H9 (cell line): ENCODE measurements at regions not wholly inside any gene's neighbourhood (a gene's known extent, or its start where the extent isn't known, plus 50 kb on each side); places are given as distances from the start of the nearest gene placed in this dataset.

Source experiments
- DNase-seq: peaks from one replicate; pipeline ENCODE4 v3.0.0-alpha.2; 2017
- H2AFZ ChIP-seq: one replicate; pipeline ENCODE4 v1.6.1; 2013; ENCODE audit warnings: mild to moderate bottlenecking, low read length, control low read depth, moderate library complexity
- H2AK5ac ChIP-seq: 2 replicates; pipeline ENCODE4 v1.6.1; 2013; ENCODE audit warnings: low read length, control low read depth, mixed read lengths; ENCODE audit not compliant: insufficient read length
- H2BK120ac ChIP-seq: one replicate; pipeline ENCODE4 v1.6.1; 2013; ENCODE audit warnings: low read depth, mild to moderate bottlenecking, low read length, control low read depth, inconsistent platforms; ENCODE audit not compliant: poor library complexity, severe bottlenecking
- H2BK12ac ChIP-seq: 2 replicates; pipeline ENCODE4 v1.6.1; 2013; ENCODE audit warnings: low read length, control low read depth, mixed read lengths, low read depth; ENCODE audit not compliant: insufficient read length
- H2BK15ac ChIP-seq: 2 replicates; pipeline ENCODE4 v1.6.1; 2013; ENCODE audit warnings: low read depth, low read length, control low read depth
- H2BK20ac ChIP-seq: one replicate; pipeline ENCODE4 v1.6.1; 2013; ENCODE audit warnings: low read depth, mild to moderate bottlenecking, low read length, control low read depth, inconsistent platforms; ENCODE audit not compliant: poor library complexity, severe bottlenecking
- H2BK5ac ChIP-seq: 2 replicates; pipeline ENCODE4 v1.6.1; 2013; ENCODE audit warnings: low read length, control low read depth, mixed read lengths; ENCODE audit not compliant: insufficient read length
- H3K14ac ChIP-seq: 2 replicates; pipeline ENCODE4 v1.6.1; 2013; ENCODE audit warnings: low read length, control low read depth; ENCODE audit not compliant: insufficient read depth
- H3K18ac ChIP-seq: 2 replicates; pipeline ENCODE4 v1.6.1; 2013; ENCODE audit warnings: low read depth, mild to moderate bottlenecking, mixed read lengths, low read length, control low read depth; ENCODE audit not compliant: insufficient read length
- H3K23ac ChIP-seq: 2 replicates; pipeline ENCODE4 v1.6.1; 2013; ENCODE audit warnings: low read length, control low read depth, mixed read lengths, low read depth; ENCODE audit not compliant: insufficient read length
- H3K23me2 ChIP-seq: 2 replicates; pipeline ENCODE4 v1.6.1; 2013; ENCODE audit warnings: low read depth, mild to moderate bottlenecking, mixed read lengths, low read length, control low read depth; ENCODE audit not compliant: insufficient read length, poor library complexity, severe bottlenecking
- H3K27ac ChIP-seq: 2 replicates; pipeline ENCODE4 v1.5.1; 2013; ENCODE audit warnings: low read length, control low read depth, mixed read lengths, low read depth; ENCODE audit not compliant: insufficient read length
- H3K27me3 ChIP-seq: 2 replicates; pipeline ENCODE4 v1.6.1; 2013; ENCODE audit warnings: low read length, control low read depth, inconsistent platforms; ENCODE audit not compliant: insufficient read depth
- H3K4ac ChIP-seq: 2 replicates; pipeline ENCODE4 v1.6.1; 2013; ENCODE audit warnings: low read depth, mild to moderate bottlenecking, control low read depth, inconsistent platforms, low read length, moderate library complexity
- H3K4me1 ChIP-seq: 2 replicates; pipeline ENCODE4 v1.6.1; 2013; ENCODE audit warnings: low read length, control low read depth, inconsistent platforms; ENCODE audit not compliant: insufficient read depth
- H3K4me2 ChIP-seq: 2 replicates; pipeline ENCODE4 v1.6.1; 2013; ENCODE audit warnings: low read length, control low read depth, mixed read lengths; ENCODE audit not compliant: insufficient read length, insufficient read depth
- H3K56ac ChIP-seq: 2 replicates; pipeline ENCODE4 v1.6.1; 2013; ENCODE audit warnings: low read depth, mild to moderate bottlenecking, mixed read lengths, low read length, control low read depth; ENCODE audit not compliant: insufficient read length
- H3K79me1 ChIP-seq: 2 replicates; pipeline ENCODE4 v1.6.1; 2013; ENCODE audit warnings: low read depth, mild to moderate bottlenecking, moderate library complexity, low read length, control low read depth, inconsistent platforms; ENCODE audit not compliant: insufficient read depth, poor library complexity, severe bottlenecking
- H3K79me2 ChIP-seq: 2 replicates; pipeline ENCODE4 v1.6.1; 2013; ENCODE audit warnings: low read length, control low read depth, inconsistent platforms; ENCODE audit not compliant: insufficient read depth
- H3K9ac ChIP-seq: 2 replicates; pipeline ENCODE4 v1.6.1; 2013; ENCODE audit warnings: low read length, control low read depth, mixed read lengths; ENCODE audit not compliant: insufficient read length; ENCODE audit errors: extremely low read depth
- H3K9me3 ChIP-seq: one replicate; pipeline ENCODE4 v1.6.1; 2013; ENCODE audit warnings: low read depth, low read length, inconsistent platforms; ENCODE audit not compliant: control insufficient read depth
- H3T11ph ChIP-seq: one replicate; pipeline ENCODE4 v1.6.1; 2013; ENCODE audit warnings: mild to moderate bottlenecking, low read length, control low read depth, inconsistent platforms
- H4K20me1 ChIP-seq: one replicate; pipeline ENCODE4 v1.6.1; 2013; ENCODE audit not compliant: control insufficient read depth, insufficient read length, insufficient read depth
- H4K5ac ChIP-seq: 2 replicates; pipeline ENCODE4 v1.6.1; 2013; ENCODE audit warnings: low read depth, mild to moderate bottlenecking, mixed read lengths, low read length, control low read depth; ENCODE audit not compliant: insufficient read length
- H4K8ac ChIP-seq: replicated peaks from 2 replicates; pipeline ENCODE4 v1.6.1; 2013; ENCODE audit warnings: low read length, control low read depth, mixed read lengths, low read depth; ENCODE audit not compliant: insufficient read length
- H4K91ac ChIP-seq: 2 replicates; pipeline ENCODE4 v1.6.1; 2013; ENCODE audit warnings: low read depth, mild to moderate bottlenecking, moderate library complexity, mixed read lengths, low read length, control low read depth; ENCODE audit not compliant: insufficient read length
- H3K27ac Mint-ChIP-seq, 3 experiments: 2 replicates in 2 of 3; 3 replicates in 1 of 3; pipeline ENCODE4 v1.8.0; 2020 to 2021; ENCODE audit warnings: mixed read lengths in 3 of 3, mild to moderate bottlenecking in 1 of 3, moderate library complexity in 1 of 3
- H3K27me3 Mint-ChIP-seq: 2 replicates; pipeline ENCODE4 v1.8.0; 2021; ENCODE audit warnings: low read depth, mild to moderate bottlenecking, moderate library complexity, mixed read lengths
- H3K36me3 Mint-ChIP-seq, 3 experiments: 2 replicates in 2 of 3; 3 replicates in 1 of 3; pipeline ENCODE4 v1.8.0; 2020 to 2021; ENCODE audit warnings: low read depth in 3 of 3, mixed read lengths in 3 of 3; ENCODE audit not compliant: insufficient read depth in 1 of 3
- H3K4me1 Mint-ChIP-seq, 2 experiments: 2 replicates each; pipeline ENCODE4 v1.8.0; 2020; ENCODE audit warnings: mixed read lengths in 2 of 2
- H3K4me3 Mint-ChIP-seq, 2 experiments: 2 replicates in 1 of 2; 3 replicates in 1 of 2; pipeline ENCODE4 v1.8.0; 2020 to 2021; ENCODE audit warnings: mild to moderate bottlenecking in 2 of 2, mixed read lengths in 2 of 2, moderate library complexity in 1 of 2
- H3K9me3 Mint-ChIP-seq, 2 experiments: 2 replicates in 1 of 2; 3 replicates in 1 of 2; pipeline ENCODE4 v1.8.0; 2020; ENCODE audit warnings: mild to moderate bottlenecking in 2 of 2, mixed read lengths in 2 of 2, moderate library complexity in 1 of 2
- CTCF ChIP-seq: fragments of 200-600 bp; sonication (generic); conservative IDR thresholded peaks from 3 replicates; pipeline ENCODE4 v1.8.0; 2021; ENCODE audit warnings: antibody characterized with exemption, mild to moderate bottlenecking

- Histone ChIP-seq H3K4me2 (no peak overlapping the region), H3K9me3 (no peaks in the 10 kb centered on the region), H3K23me2 (no peaks in the 10 kb centered on the region), H3K23ac (no peak overlapping the region), H2BK12ac (no peak overlapping the region), H4K20me1 (no peaks in the 10 kb centered on the region), H3K79me2 (no peaks in the 10 kb centered on the region), H4K91ac (no peak overlapping the region), H3K27ac (no peak overlapping the region), H2BK120ac (no peak overlapping the region), H3K4me1 (peaks cover 4% of the 10 kb centered on the region), H3K9ac (no peak overlapping the region), H3T11ph (no peak overlapping the region), H2AFZ (no peak overlapping the region), H2BK15ac (no peak overlapping the region), H2BK5ac (no peak overlapping the region), H3K56ac (no peak overlapping the region), H3K14ac (no peak overlapping the region), H3K4ac (no peak overlapping the region), H2AK5ac (no peak overlapping the region), H3K18ac (no peak overlapping the region), H3K27me3 (no peaks in the 10 kb centered on the region), H4K8ac (no peak overlapping the region), H4K5ac (no peak overlapping the region), H3K79me1 (no peaks in the 10 kb centered on the region), H2BK20ac (no peak overlapping the region)
- Mint-ChIP-seq H3K36me3 (peaks cover 8 to 21% (median 8%) of the 10 kb centered on the region in 3 experiments), H3K4me3 (no peak overlapping the region), H3K27me3 (no peaks in the 10 kb centered on the region; the same call in 1 of the 2 replicates), H3K27ac (no peak overlapping the region), H3K9me3 (peaks cover 19 to 24% of the 10 kb centered on the region in 2 experiments), H3K4me1 (peaks cover 13 to 19% of the 10 kb centered on the region in 2 experiments)
- TF ChIP-seq CTCF: no peak
- no peak for DNase-seq
Observed at GRCh38 chr2:74759986-74760385, 73.9 kb upstream of the HK2 start.
